ENCODE measurements at regions not wholly inside any gene's neighbourhood (a gene's known extent, or its start where the extent isn't known, plus 50 kb on each side); places are given as distances from the start of the nearest gene placed in this dataset.

DNA sequence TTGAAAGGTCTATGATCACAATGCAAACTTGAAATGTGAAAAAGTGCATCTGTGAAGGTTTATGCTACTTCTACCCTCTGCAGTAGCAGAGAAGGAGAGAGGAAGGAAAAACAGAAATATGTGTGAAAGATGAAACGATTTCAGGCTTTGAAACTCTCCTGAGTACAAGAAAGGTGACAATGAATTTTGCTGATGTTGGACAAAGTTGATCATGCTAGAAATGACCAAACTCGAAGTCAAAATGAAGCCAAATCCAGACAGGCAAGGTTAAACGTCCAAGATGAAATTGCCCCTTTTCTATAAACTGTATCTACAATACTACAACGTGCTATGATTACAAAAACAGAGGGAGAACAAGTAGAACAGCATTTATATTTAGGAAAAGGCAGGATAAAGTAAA lies 67.0 kb upstream of the C7orf33 start:
- Histone ChIP-seq H3K4me1 (ENCODE audit: insufficient read depth, low read length, poor library complexity, severe bottlenecking) (no peaks in the 10 kb centered on the region), H3K36me3 (ENCODE audit: insufficient read depth, low read length) (no peaks in the 10 kb centered on the region), H2AFZ (ENCODE audit: low read length) (no peak overlapping the region)

GRCh38 chr7:148524479-148525224 lies 65.9 kb upstream of the C7orf33 start:
- ChIA-PET POLR2A (interaction anchor here (0.7 to 1.0 kb wide), 2 partner anchors 9 to 267 kb away, joined by 3 read pairs; no protein-coding TSS in a partner anchor), CTCF (ENCODE audit: unreplicated experiment) (no interaction called here)
- Histone ChIP-seq H3K4me3 (ENCODE audit: low read depth, low read length, poor library complexity, severe bottlenecking) (no peak overlapping the region), H3K9me2 (ENCODE audit: insufficient read depth, low read length) (no peaks in the 10 kb centered on the region), H3K79me2 (ENCODE audit: insufficient read depth, low read depth, low read length) (no peaks in the 10 kb centered on the region), H2AFZ (ENCODE audit: low read length) (no peak overlapping the region), H3K9me3 (ENCODE audit: low read length) (no peaks in the 10 kb centered on the region), H3K27ac (ENCODE audit: low read depth, low read length, poor library complexity, severe bottlenecking) (no peak overlapping the region), H4K20me1 (ENCODE audit: insufficient read depth, low read length) (no peaks in the 10 kb centered on the region), H3K4me1 (ENCODE audit: insufficient read depth, low read length, poor library complexity, severe bottlenecking) (no peaks in the 10 kb centered on the region), H3K4me2 (ENCODE audit: low read length) (no peak overlapping the region), H3K36me3 (ENCODE audit: insufficient read depth, low read length) (no peaks in the 10 kb centered on the region)
- TF ChIP-seq EZH2phosphoT487 (IDR thresholded peaks at IDR 0.05; ENCODE audit: borderline replicate concordance, low read depth, low read length) = no peak
- TF ChIP-seq, protein P1, sequence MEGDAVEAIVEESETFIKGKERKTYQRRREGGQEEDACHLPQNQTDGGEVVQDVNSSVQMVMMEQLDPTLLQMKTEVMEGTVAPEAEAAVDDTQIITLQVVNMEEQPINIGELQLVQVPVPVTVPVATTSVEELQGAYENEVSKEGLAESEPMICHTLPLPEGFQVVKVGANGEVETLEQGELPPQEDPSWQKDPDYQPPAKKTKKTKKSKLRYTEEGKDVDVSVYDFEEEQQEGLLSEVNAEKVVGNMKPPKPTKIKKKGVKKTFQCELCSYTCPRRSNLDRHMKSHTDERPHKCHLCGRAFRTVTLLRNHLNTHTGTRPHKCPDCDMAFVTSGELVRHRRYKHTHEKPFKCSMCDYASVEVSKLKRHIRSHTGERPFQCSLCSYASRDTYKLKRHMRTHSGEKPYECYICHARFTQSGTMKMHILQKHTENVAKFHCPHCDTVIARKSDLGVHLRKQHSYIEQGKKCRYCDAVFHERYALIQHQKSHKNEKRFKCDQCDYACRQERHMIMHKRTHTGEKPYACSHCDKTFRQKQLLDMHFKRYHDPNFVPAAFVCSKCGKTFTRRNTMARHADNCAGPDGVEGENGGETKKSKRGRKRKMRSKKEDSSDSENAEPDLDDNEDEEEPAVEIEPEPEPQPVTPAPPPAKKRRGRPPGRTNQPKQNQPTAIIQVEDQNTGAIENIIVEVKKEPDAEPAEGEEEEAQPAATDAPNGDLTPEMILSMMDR (conservative IDR thresholded peaks at IDR 0.05; ENCODE audit: low read length) = no peak
- BruUV-seq (replicated peaks) = no TSS peak
- intact Hi-C loops (cut with micrococcal nuclease; ENCODE audit: unreplicated experiment) = no loop called here
- no peak for DNase-seq (ENCODE audit: low spot score)

More for the DNA sequence above, 67.0 kb upstream of the C7orf33 start:
- Histone ChIP-seq H3K27ac (ENCODE audit: low read depth, low read length, poor library complexity, severe bottlenecking) (no peak overlapping the region), H4K20me1 (ENCODE audit: insufficient read depth, low read length) (no peaks in the 10 kb centered on the region), H3K4me3 (ENCODE audit: low read depth, low read length, poor library complexity, severe bottlenecking) (no peak overlapping the region), H3K9me3 (ENCODE audit: low read length) (no peaks in the 10 kb centered on the region), H3K9me2 (ENCODE audit: insufficient read depth, low read length) (no peaks in the 10 kb centered on the region), H3K79me2 (ENCODE audit: insufficient read depth, low read depth, low read length) (no peaks in the 10 kb centered on the region), H3K4me2 (ENCODE audit: low read length) (no peak overlapping the region)
- BruUV-seq (replicated peaks) = no TSS peak
- ChIA-PET CTCF (ENCODE audit: unreplicated experiment) (no interaction called here), POLR2A (no interaction called here)
- TF ChIP-seq, protein P1 (conservative IDR thresholded peaks at IDR 0.05; ENCODE audit: low read length) = no peak
- no peak for TF ChIP-seq EZH2phosphoT487 (IDR thresholded peaks at IDR 0.05; ENCODE audit: borderline replicate concordance, low read depth, low read length)
- intact Hi-C loops (cut with micrococcal nuclease; ENCODE audit: unreplicated experiment) = no loop called here
- no peak for DNase-seq (ENCODE audit: low spot score)

DNA sequence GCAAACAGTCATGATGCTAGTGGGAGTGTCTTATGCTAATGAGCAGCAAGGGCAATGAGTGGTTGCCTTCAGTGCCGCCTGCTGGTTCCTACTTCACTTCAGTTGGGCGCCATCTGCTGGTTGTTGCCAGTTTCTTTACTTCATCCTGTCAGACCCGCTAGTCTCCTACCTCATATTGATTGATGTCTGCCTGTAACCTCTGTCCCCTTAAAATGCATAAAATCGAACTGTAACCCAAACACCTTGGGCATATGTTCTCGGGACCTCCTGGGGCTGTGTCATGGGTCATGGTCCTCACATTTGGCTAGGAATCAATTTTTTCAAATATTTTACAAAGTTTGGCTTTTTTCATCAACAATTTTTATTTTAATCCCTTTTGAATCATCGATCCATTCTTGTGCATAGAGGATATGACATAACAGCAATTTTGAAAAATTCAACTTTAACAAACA lies 62.8 kb upstream of the C7orf33 start:
- H3K79me2 ChIP-seq (ENCODE audit: insufficient read depth, low read depth, low read length) = no peaks in the 10 kb centered on the region
- no peaks in the 10 kb centered on the region for H3K4me1 ChIP-seq (ENCODE audit: insufficient read depth, low read length, poor library complexity, severe bottlenecking)
- ChIA-PET POLR2A (interaction anchor here (0.7 kb wide), 1 partner anchor 44 kb away, joined by 4 read pairs; no protein-coding TSS in a partner anchor), CTCF (ENCODE audit: unreplicated experiment) (no interaction called here)
- no TSS peak for BruUV-seq (replicated peaks)
- intact Hi-C loops (cut with micrococcal nuclease; ENCODE audit: unreplicated experiment) = loop anchor here (1.0 to 2.0 kb wide), 2 partner anchors 21 to 262 kb away; no protein-coding TSS in a partner anchor
- H3K36me3 ChIP-seq (ENCODE audit: insufficient read depth, low read length) = no peaks in the 10 kb centered on the region
- no peaks in the 10 kb centered on the region for H3K9me3 ChIP-seq (ENCODE audit: low read length)
- no peak overlapping the region for H2AFZ ChIP-seq (ENCODE audit: low read length)
- H3K9me2 ChIP-seq (ENCODE audit: insufficient read depth, low read length) = no peaks in the 10 kb centered on the region
- no peak overlapping the region for H3K4me3 ChIP-seq (ENCODE audit: low read depth, low read length, poor library complexity, severe bottlenecking)
- H4K20me1 ChIP-seq (ENCODE audit: insufficient read depth, low read length) = no peaks in the 10 kb centered on the region
- no peak overlapping the region for H3K4me2 ChIP-seq (ENCODE audit: low read length)
- H3K27ac ChIP-seq (ENCODE audit: low read depth, low read length, poor library complexity, severe bottlenecking) = no peak overlapping the region
- TF ChIP-seq, protein P1 (conservative IDR thresholded peaks at IDR 0.05; ENCODE audit: low read length) = peak; percentile 92
- no peak for TF ChIP-seq EZH2phosphoT487 (IDR thresholded peaks at IDR 0.05; ENCODE audit: borderline replicate concordance, low read depth, low read length)
- peak; percentile 81 for DNase-seq (ENCODE audit: low spot score)

All from OCI-LY7 (cell line).